BE2C (cell line): ENCODE measurements at regions not wholly inside any gene's neighbourhood (a gene's known extent, or its start where the extent isn't known, plus 50 kb on each side); places are given as distances from the start of the nearest gene placed in this dataset.

Experiments used
- DNase-seq: peaks from one replicate; pipeline ENCODE4 v3.0.0-alpha.2; 2020
- H3K27me3 ChIP-seq: fragments of 250-450 bp; sonication (Bioruptor Pico); 2 replicates; pipeline ENCODE4 v1.5.1; 2020; ENCODE audit warnings: mild to moderate bottlenecking
- H3K36me3 ChIP-seq: fragments of 250-450 bp; sonication (Bioruptor Pico); 2 replicates; pipeline ENCODE4 v1.5.1; 2020; ENCODE audit warnings: mild to moderate bottlenecking
- H3K4me1 ChIP-seq: fragments of 250-450 bp; sonication (Bioruptor Pico); 2 replicates; pipeline ENCODE4 v1.5.1; 2020
- H3K4me3 ChIP-seq: 2 replicates; pipeline ENCODE4 v1.5.1; 2011; ENCODE audit warnings: low read depth, low read length
- H3K9me3 ChIP-seq: fragments of 250-450 bp; sonication (Bioruptor Pico); 2 replicates; pipeline ENCODE4 v1.5.1; 2020
- CTCF ChIP-seq: IDR thresholded peaks from 2 replicates; pipeline ENCODE4 v1.5.1; 2012; ENCODE audit warnings: mild to moderate bottlenecking, low read depth, low read length

- H3K4me1 ChIP-seq = no peaks in the 10 kb centered on the region
- no peaks in the 10 kb centered on the region for H3K36me3 ChIP-seq
- TF ChIP-seq CTCF = no peak
- DNase-seq = no peak
- no peak overlapping the region for H3K4me3 ChIP-seq
- H3K9me3 ChIP-seq = no peaks in the 10 kb centered on the region
- no peaks in the 10 kb centered on the region for H3K27me3 ChIP-seq
Measured at GRCh38 chr20:12198281-12198680, 280.6 kb downstream of the BTBD3 start.

GRCh38 chr20:12199703-12200102 is 282.0 kb downstream of the BTBD3 start:
- H3K4me3 ChIP-seq = no peak overlapping the region
- peak; percentile 8 for DNase-seq
- H3K9me3 ChIP-seq = no peaks in the 10 kb centered on the region
- H3K4me1 ChIP-seq = no peaks in the 10 kb centered on the region
- no peak for TF ChIP-seq CTCF
- no peaks in the 10 kb centered on the region for H3K36me3 ChIP-seq
- no peaks in the 10 kb centered on the region for H3K27me3 ChIP-seq

- DNase-seq = no peak
- Histone ChIP-seq H3K36me3 (no peaks in the 10 kb centered on the region), H3K9me3 (no peaks in the 10 kb centered on the region), H3K4me3 (no peak overlapping the region), H3K27me3 (no peaks in the 10 kb centered on the region), H3K4me1 (no peaks in the 10 kb centered on the region)
- no peak for TF ChIP-seq CTCF
Measured at GRCh38 chr20:12201289-12201991, 283.7 kb downstream of the BTBD3 start.

GRCh38 chr20:12203399-12203798 is 285.7 kb downstream of the BTBD3 start:
- H3K36me3 ChIP-seq = no peaks in the 10 kb centered on the region
- H3K4me3 ChIP-seq = no peak overlapping the region
- H3K4me1 ChIP-seq = no peaks in the 10 kb centered on the region
- TF ChIP-seq CTCF = no peak
- no peaks in the 10 kb centered on the region for H3K27me3 ChIP-seq
- no peaks in the 10 kb centered on the region for H3K9me3 ChIP-seq
- DNase-seq = no peak

GRCh38 chr20:12203981-12204380 is 286.3 kb downstream of the BTBD3 start:
- no peaks in the 10 kb centered on the region for H3K4me1 ChIP-seq
- no peak overlapping the region for H3K4me3 ChIP-seq
- no peaks in the 10 kb centered on the region for H3K9me3 ChIP-seq
- no peak for TF ChIP-seq CTCF
- H3K36me3 ChIP-seq = no peaks in the 10 kb centered on the region
- no peak for DNase-seq
- no peaks in the 10 kb centered on the region for H3K27me3 ChIP-seq

- Histone ChIP-seq H3K9me3 (no peaks in the 10 kb centered on the region), H3K4me3 (no peak overlapping the region), H3K27me3 (no peaks in the 10 kb centered on the region), H3K36me3 (no peaks in the 10 kb centered on the region), H3K4me1 (no peaks in the 10 kb centered on the region)
- DNase-seq = peak; percentile 49
- peak; percentile 70 for TF ChIP-seq CTCF
Measured at GRCh38 chr20:12207875-12208274, 290.2 kb downstream of the BTBD3 start.
